HG02642 (cell line): ENCODE measurements at regions not wholly inside any gene's neighbourhood (a gene's known extent, or its start where the extent isn't known, plus 50 kb on each side); places are given as distances from the start of the nearest gene placed in this dataset.
"Not testable (repeated sequence)": the region's sequence is repeated elsewhere in the genome, so short reads cannot be mapped to it uniquely, and the experiment has no call there.

Experiments used
- ATAC-seq: cut with Tn5 transposase; IDR thresholded peaks from one replicate; pipeline ENCODE4 v1.9.1; 2021; ENCODE audit warnings: mild to moderate bottlenecking; ENCODE audit not compliant: unreplicated experiment, poor library complexity

DNA sequence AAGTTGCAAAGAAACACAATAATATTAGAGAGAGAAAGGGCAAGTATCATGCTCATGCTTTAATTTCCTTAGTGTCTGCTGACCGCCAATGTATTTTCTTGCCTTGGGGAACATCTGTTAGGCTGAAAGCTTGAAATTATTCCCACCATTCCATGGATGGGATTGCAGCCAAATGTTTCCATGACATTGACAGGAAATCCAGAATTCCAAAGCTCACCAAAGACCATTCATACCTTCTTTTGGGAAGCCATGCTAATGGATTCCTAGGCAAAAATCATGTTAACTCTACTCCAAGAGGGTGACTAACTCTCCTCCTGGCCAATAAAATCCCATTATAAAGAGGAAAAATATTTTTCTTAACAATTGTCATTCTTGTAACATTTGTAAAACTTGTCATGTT, 661.4 kb upstream of the FAT3 start:
- ATAC-seq: no peak

DNA sequence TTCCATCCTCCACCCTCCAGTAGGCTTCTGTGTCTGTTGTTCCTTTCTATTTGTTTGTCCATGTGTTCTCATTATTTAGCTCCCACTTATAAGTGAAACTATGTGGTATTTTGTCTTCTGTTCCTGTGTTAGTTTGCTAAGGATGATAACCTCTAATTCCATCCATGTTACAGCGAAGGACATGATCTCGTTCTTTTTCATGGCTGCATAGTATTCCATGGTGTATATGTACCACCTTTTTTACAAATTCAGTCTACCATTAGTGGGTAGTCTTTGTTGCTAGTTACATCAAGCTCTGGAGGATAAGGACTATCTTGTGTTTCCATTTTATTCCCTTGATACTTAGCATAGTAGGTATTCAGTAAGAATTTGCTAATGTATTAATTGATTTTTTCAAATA, 664.2 kb upstream of the FAT3 start:
- ATAC-seq: no peak

DNA sequence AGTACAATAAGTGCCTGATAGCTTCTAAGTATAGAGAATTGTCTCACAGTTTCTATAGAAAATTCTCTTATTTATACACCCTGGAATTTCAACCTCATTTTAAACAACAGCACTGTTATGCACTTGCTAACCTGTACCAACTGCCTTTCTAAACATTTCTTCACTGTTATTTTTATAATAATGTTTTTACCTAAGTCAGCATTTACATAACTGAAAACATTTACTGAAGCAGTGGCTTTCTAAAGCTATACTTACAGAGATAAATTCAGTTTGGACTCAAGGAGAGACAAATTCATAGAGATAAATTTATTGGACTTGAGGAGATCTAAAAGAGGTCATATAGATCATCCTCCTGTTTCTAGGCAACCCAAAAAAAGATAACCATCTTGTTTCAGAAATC, 686.6 kb upstream of the FAT3 start:
- ATAC-seq: no peak

DNA sequence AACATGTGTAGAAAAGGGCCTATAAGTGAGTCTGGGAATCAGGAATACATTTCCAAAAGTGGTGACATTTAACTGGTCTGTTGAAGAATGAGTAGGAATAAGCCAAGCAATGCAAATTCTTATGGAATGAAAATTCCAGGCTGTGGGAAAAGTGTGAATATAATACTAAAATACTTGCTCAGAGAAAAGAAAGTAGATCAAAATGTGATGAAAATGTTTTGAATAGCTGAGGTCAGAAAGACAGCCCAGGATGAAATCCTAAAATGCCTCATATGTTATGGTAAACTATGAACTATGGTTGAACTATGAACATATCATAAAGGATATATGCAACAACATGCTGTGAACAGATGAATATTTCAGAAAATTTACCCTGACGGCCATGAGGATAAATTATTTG, 688.3 kb upstream of the FAT3 start:
- no peak for ATAC-seq

DNA sequence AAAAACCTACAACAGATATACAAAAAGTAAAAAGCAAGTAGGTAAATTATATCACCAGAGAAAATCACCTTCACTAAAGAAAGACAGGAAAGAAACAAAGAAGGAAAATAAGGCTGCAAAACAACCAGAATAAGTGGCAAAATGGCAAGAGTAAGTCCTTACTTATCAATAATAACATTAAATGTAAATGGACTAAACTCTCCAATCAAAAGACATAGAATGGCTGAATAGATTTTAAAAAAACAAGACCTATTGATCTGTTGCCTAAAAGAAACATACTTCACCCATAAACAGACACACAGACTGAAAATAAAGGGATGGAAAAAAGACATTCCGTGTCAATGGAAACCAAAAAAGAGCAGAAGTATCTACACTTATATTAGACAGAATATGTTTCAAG, 695.7 kb upstream of the FAT3 start:
- no peak for ATAC-seq

DNA sequence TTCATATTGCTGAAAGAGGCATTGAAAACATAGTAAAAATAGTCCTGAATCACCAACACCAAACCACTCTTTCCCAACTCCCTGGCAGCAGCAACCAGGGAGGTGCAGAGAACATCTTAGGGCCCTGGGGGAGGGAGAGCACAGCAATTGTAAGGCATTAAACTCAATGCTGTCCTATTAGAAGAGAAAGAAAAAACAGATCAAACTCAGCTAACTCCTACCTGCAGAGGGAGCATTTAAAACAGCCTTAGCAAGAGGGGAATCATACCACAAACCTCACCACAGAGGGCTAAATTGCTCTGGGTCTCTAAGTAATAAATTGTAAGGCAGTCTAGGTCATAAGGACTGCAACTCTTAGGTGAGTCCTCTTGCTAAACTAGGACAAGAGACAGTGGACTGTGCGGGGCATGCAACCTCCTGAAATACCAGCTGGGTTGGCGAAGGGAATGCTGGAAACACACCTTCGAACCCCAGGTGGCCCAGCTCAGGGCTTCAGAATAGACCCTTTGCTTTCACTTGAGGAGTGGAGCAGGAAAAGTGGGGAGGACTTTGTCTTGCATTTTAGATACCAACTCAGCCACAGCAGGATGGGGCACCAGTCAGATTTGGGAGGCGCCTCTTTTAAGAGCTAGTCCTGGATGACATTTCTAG, 697.1 kb upstream of the FAT3 start:
- no peak for ATAC-seq

GRCh38 chr11:91513734-91514133, 710.9 kb upstream of the FAT3 start:
- no peak for ATAC-seq

DNA sequence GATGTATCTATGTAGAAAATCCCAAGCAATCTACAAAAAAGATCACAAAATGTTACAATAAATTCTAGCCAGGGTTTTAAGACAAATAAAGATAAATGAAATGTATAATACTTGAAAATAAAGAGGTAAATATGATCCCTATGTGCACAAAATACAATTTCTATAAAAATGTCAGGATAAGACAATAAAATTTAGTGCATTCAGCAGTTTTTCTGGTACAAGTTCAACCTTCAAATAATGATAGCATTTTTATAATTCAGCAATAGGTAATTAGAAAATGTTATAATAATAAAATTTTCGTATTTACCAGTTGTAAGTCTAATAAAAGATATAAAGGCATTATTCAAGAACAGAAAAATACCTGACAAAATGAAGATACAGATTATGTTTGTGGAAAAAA, 726.8 kb upstream of the FAT3 start:
- no peak for ATAC-seq

- ATAC-seq: no peak
These were observed 728.8 kb upstream of the FAT3 start for GRCh38 chr11:91495837-91496236.

GRCh38 chr11:91489989-91490388, 734.6 kb upstream of the FAT3 start:
- no peak for ATAC-seq

DNA sequence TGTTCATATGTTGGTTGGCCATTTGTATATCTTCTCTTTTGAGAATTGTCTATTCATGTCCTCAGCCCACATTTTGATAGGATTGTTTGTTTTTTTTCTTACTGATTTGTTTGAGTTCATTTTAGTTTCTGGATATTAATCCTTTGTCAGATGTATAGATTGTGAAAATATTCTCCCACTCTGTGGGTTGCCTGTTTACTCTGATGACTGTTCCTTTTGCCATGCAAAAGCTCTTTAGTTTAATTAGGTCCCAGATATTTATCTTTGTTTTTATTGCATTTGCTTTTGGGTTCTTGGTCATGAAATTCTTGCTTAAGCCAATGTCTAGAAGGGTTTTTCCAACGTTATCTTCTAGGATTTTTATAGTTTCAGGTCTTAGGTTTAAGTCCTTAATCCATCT, 740.7 kb upstream of the FAT3 start:
- not testable (repeated sequence) for ATAC-seq

- not testable (repeated sequence) for ATAC-seq
These were observed 742.7 kb upstream of the FAT3 start for GRCh38 chr11:91481875-91482274.

DNA sequence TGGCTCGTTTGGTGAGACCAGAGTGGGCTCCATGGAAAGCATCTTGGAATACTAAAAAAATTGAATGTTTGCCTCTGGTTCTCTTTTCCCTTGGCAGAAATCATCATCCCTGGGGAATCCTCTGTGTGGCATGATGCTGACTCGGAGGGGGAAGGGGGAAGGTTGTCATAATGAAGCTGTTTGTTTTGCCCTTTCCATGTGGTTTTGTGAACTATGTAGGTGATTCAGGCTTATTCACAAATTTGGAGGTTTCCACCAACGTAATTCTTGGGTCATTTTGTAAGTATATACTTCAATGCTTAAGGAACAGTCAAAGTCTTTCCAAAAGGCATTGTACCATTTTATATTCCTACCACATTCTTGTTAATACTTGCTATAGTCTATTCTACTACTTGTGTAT, 754.0 kb upstream of the FAT3 start:
- no peak for ATAC-seq

GRCh38 chr11:91459840-91460239, 764.8 kb upstream of the FAT3 start:
- ATAC-seq: no peak

- no peak for ATAC-seq
These were observed 778.4 kb upstream of the FAT3 start for GRCh38 chr11:91446267-91446666.

DNA sequence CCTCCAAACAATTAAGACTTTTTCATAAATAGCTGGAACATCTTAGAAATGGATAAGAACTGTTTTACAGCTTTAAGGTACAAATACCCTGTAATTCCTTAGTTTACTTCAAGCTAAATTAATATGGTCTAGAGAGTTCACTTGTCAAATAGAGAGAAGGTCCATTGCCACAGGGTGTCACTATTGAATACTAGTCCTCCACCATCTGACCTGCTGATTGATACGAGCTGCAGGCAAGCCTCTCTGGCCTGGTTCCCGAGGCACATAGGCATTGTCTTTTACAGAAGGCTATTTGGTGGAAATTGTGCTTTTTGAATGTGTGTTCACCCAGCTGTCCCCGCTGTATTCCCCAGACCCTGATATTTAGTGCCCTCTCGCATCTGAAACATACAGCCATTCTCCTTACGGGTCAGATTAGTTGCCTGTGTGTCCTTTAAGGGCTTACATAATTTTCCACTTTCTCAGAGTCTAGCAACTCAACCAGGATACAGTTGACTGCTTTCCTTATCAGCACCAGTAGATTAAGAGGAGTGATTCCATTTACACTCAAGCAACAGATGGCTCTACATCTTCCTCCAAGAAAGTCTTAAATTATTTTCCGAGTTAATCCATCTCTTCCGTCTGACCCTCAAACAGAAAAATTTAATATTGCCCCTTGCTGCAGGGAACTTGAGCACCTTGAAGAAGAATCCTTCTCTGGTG, 788.8 kb upstream of the FAT3 start:
- ATAC-seq: no peak

- ATAC-seq: no peak
These were observed 791.2 kb upstream of the FAT3 start for GRCh38 chr11:91433284-91434010.

DNA sequence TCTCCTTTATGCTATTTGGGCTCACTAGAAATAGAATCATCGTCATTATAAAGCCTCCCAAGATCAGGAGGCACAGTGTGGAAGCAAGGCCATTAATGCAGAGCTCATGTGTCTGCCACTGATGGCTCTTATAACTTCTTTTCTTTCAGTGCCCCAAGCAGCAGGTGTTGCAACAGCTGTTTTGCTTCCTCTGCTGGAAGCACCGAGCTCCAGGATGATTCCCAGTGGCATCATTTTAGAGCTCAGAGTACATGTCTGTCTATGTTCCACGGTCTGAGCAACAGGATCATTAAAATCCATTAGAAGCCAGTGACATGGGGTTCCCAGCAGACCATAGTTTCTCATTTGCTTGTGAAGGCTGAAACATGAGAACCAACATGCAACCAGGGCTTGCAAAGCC, 803.0 kb upstream of the FAT3 start:
- ATAC-seq: no peak

DNA sequence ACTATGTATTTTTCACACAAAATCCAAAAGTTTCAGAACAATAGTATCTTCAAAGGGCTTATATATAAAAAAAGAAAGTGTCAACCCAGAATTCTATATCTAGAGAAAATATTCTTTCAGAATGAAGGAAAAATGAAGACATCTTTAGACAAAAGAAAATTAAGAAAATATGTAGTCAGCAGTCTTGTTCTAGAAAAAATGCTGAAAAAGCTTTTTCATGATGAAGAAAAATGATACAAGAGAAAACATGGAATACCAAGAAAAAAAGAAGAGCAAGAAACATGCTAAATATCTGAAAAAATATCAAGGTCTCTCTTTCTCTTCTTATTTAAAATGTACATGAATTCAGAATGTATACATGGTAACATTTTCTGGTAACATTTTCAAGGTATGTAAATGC, 816.8 kb upstream of the FAT3 start:
- no peak for ATAC-seq

GRCh38 chr11:91406009-91406408, 818.6 kb upstream of the FAT3 start:
- no peak for ATAC-seq

DNA sequence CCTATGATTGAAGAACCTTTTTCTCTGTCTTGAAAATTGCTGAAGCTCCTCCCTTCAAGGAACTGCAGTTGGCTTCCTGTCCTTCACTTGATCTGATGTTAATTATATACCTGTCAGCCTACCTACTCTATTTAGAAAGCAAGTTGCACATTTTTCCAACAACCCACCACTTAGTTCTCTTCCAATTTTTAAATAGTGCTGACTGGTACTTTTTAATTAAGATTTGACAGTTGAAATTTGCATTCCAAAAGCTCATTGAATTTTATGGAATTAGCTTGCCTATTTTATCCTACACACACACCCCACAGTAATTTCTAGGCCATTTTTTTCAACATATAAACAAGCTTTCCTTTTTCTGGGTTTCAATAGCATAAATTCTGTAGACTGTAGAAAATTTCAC, 820.3 kb upstream of the FAT3 start:
- ATAC-seq: no peak

- ATAC-seq: no peak
These were observed 827.5 kb upstream of the FAT3 start for GRCh38 chr11:91397134-91397468.
